C4-2B (cell line): ENCODE measurements at regions not wholly inside any gene's neighbourhood (a gene's known extent, or its start where the extent isn't known, plus 50 kb on each side); places are given as distances from the start of the nearest gene placed in this dataset.

ENCODE experiments used
- CTCF ChIP-seq: fragments of 450-650 bp; conservative IDR thresholded peaks from 2 replicates; pipeline ENCODE4 v1.5.1; 2017; ENCODE audit warnings: mild to moderate bottlenecking
- ZFX ChIP-seq: fragments of 450-650 bp; IDR thresholded peaks from 2 replicates; pipeline ENCODE4 v1.6.1; 2017

GRCh38 chr22:27336151-27337090, 465.1 kb downstream of the MN1 start:
- TF ChIP-seq CTCF: no peak
- TF ChIP-seq ZFX: no peak
